ENCODE measurements at regions not wholly inside any gene's neighbourhood (a gene's known extent, or its start where the extent isn't known, plus 50 kb on each side); places are given as distances from the start of the nearest gene placed in this dataset.
"Not testable (repeated sequence)": the region's sequence is repeated elsewhere in the genome, so short reads cannot be mapped to it uniquely, and the experiment has no call there.

DNA sequence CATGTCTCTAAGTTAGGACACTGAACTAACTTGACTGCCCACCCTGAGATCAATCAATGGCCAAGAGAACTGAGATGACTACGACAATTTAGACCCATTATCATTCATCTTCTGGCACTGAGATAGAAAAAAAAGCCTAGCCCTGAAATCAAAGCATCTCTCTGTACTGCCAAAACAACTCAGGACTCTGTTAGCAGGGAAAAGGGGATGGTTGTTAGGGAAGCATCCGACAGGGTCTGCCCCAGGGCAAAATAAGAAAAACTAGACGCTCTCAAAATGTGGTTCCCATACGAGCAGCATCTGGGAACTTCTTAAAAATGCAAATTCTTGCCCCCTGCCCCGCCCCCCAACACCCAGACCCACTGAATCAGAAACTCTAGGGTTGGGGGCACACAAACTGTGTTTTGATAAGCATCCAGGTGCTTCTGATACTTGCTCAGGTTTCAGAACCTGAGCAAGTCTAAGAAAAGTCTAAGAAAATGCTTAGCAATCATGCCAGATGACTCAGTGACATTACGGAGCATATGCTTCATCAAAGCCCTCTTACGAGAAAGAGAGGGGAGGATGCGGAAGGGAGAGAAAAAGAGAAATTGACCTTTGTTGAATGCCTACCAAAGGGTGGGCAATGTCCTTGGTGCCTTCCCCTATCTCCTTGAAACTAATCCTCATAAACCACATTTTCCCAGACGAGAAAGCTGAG, 172.8 kb upstream of the HES1 start:
- no peak for DNase-seq (ENCODE audit: low read depth in 2 of 2)

DNA sequence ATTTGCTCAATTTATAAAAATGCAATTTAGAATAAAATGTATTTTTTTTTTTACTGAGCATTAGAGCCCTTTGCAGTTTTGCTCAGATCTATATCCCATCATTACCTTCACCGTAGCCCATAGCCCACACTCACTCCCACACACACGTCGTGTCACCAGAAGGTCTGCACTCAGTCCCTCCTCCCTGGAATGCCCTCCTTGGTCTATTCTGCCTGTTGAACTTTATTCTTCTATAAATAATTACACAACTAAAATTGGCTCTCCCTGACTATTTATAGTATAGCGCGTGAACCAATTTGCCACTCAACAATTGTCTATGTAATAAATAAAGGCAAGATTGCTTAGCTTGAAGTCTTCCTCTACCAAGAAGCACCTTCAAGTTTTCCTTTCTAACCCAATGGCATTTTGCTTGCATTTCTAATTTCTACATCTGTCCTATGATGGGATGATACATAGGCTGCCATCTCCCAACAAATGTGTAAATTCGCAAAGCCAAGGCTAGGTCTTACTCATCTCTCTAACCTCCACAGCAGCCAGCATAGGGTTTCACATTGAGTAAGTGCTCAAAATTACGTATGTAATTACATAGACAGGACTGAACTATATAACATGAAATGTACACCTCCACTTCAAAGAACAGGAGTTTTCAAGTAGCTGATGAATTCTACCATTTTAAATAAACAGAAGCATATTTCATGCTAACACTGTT, 172.0 kb upstream of the HES1 start:
- no peak for DNase-seq (ENCODE audit: low read depth in 2 of 2)

DNA sequence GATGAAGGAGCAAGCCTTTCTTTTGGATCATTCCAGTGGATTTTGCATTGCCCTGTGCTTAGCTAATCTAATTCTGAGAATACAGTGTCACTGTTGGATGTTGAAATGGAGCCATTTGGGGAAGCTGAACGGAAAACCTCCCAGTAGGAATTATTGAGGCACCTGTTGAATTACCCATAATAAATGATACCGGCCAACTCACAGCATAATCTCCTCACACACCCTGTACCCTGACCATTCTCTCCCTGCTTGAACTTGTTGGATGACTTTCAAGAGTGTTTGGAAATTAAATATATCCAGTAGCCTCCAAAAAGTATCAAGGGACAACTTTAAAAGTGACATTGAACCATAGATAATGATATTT, 171.4 kb upstream of the HES1 start:
- no peak for DNase-seq (ENCODE audit: low read depth in 2 of 2)

DNA sequence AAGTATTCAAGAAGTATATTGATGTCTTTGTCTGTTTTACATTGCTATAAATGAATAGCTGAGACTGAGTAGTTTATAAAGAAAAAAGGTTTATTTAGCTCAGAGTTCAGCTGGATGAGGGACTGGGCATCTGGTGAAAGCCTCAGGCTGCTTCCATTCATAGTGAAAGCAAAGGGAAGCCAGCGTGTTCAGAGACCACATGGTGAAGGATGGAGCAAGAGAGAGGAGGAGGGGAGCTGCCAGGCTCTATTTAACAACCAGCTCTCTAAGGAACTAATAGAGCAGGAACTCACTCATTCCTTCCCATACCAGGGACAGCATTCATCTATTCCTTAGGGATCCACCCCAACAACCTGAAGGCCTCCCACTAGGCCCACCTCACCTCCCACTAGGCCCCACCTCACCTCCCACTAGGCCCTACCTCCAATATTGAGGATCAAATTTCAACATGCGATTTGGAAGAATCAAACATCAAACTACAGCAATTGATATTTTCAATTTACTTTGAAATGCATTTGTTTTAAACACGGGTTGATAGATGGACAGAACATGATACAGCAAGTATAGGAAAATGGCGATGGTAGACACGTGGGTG, 167.5 kb upstream of the HES1 start:
- no peak for DNase-seq (ENCODE audit: low read depth in 2 of 2)

DNA sequence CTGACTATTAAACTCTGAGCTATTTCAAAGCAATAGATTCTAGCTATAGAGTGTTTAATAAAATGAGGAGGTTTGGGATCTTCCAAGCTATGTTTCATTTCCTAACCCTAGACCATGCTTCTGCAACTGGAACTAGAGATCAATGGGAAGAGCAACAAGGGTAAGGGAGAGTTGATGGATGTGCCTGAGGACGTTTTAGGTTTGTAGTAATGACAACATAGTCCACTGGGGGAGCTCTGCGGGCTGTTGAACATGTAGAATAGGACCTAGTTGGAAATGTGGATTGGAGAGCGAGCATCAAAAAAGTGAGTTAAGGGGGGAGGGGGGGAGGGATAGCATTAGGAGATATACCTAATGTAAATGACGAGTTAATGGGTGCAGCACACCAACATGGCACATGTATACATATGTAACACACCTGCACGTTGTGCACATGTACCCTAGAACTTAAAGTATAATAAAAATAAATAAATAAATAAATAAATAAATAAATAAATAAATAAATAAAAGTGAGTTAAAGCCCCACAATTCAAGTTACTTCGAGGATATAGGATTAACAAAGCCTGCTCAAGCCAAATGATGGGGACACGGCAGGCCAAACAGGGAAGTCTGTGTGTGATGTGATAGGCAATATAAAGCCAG, 165.7 kb upstream of the HES1 start:
- DNase-seq (ENCODE audit: low read depth in 2 of 2) = not testable (repeated sequence)

DNA sequence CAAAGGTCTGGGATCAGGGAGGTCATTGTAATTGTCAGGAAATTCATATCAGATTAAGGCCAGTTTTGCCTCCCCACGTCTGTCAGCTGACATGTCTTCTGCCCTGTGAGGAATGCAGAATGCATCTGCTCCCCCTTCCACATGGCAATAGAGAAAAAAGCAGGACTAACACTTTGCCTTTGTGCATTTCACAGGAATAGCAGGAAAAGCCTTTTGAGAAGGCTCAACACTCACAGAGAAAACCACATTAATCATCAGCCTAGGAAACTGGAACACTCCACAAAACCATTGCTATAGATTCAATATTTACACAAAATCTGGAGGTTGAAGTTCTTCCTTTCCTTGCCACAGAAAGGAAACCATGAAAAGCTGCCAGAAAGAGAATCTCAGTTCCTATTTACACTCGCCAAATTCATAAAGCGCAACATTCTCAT, 165.2 kb upstream of the HES1 start:
- DNase-seq (ENCODE audit: low read depth in 2 of 2) = no peak

DNA sequence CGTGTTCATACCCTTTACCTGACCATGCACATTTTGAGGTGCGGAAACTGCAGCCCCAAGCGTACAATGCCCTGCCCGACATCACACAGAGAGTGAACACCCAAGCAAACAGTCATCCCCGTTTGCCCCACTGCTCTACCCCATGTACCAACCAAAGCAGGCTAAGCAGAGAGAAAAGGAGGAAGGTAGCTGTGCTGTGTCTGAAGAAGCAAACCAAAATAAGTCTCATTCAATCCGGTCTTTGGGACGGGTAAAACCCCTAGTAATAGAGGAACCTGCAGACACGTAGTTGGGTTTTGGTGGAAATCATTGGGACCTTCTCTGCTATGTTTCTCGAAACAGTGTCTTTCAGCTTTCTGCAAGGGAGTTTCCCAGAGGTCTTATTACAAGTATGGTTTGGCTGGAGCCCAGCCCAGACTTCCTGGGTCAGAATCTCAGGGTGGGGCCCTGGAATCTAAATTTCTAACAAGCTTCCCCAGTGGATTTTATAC, 164.6 kb upstream of the HES1 start:
- no peak for DNase-seq (ENCODE audit: low read depth in 2 of 2)

DNA sequence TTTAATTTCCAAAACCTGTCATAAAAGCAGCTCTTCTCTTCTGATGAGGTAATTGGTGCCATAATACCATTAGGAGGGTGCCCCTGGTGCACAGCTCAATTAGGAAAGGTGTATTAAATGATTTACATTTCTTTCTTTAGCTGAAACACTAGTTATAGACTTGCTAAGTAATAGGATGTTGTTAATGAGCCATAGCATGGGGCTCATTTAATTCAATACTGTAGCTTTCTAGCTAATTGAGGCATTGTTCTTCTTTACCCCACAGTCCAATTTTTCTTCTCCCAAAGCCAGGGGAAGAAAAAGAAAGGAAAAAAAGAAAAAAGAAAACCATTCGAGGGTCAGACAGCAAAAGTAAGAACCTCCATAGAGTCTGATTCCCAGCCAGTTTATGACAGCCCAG, 164.0 kb upstream of the HES1 start:
- DNase-seq (ENCODE audit: low read depth in 2 of 2) = no peak

DNA sequence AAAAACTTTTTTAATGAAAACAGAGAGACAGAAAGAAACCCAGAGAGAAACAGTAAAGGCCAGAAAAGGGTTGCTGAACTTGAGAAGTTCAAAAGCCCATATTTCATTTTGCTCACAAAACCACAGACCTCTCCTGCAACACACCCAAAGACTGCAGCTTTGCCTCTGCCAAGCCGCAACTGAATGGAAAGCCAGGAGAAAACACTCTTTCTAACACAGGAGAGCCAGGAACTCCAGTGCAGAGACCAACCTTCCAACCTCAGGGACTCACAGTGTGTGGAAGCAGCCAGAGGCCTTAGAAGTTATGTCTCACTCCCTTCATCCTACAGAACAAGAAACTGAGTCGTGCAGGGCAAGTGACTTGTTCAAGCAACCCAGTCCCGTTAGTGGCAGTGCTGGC, 163.1 kb upstream of the HES1 start:
- DNase-seq (ENCODE audit: low read depth in 2 of 2) = no peak

DNA sequence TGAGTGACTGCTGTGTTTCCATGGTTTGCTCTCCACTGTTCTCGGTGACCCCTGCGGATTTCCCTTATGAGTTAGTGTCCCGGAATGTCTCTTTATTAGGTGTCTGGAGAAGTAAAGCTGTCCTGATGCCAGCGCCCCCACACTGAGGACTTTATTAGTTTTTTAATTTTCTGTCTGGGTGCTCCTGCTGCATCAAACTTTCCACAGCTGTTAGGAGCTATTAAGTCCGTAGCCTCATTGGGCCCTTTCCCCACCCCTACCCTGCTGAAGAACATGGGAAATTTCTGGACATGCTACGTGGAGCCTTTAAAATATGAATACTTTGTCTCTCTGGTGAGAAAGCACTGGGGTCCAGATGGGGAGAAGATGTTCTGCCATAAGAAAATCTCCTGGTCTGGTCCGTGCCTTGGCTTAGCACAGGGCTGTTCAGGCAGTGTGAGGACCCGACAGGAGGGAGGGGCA, 161.7 kb upstream of the HES1 start:
- no peak for DNase-seq (ENCODE audit: low read depth in 2 of 2)

DNA sequence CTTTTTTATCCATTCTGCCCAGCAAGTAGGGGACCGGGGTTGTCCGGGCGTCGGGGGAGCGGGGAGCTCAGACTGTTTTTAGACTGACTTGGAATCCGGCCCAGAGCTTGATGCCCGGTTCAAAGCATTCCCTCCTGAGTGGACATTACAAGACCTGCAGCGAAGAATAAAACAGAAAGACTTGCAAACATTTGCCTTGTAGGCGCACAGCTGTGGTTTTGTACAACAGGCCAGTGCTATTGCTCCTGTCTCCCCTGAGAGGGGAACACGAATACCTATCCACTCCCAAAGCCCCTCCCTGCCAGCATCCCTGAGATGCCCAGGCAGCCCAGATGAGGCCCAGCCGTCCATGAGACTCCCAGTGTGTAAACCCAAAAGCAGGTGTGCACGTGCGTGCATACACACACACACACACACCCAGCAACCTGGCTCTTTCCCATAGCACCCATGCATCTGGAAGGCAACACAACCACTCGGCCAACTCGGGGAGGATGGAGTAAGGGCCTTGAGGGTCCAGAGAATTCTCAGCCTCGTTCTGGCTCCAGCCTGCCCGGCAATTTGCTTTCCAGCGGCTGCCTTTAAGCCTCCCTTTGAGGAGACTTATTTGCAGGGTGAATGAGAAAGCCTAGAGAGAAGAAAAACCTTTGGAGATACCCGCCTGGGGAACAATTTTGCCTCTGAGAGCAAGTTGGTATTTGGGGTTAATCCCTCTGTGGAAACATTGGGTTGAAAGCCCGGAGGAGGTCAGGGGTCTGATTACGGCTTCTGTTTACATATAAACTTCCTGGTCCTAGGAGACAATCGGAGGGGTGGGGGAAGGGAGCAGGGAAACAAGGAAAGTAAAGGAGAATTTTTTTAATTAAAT, 161.0 kb upstream of the HES1 start:
- DNase-seq (ENCODE audit: low read depth in 2 of 2) = no peak

DNA sequence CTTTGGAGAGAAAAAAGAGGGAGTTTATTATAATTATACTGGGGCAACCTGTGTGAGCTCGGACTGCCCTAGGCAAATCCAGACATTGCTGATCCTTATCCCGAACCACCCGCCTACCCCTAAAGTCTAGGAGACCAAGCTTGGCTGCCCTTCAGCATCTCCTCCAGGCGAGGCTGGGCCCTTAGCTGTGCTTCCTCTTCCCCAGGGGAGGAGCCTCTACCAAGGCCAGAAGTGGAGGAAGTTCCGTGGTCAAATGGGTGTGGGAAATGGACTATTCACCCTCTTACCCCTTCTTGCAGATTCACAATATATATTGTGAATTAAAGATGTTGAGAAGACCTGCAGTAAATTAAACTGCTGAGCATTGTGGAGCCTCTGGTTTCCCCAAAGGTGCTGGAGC, 158.3 kb upstream of the HES1 start:
- DNase-seq (ENCODE audit: low read depth in 2 of 2) = no peak

DNA sequence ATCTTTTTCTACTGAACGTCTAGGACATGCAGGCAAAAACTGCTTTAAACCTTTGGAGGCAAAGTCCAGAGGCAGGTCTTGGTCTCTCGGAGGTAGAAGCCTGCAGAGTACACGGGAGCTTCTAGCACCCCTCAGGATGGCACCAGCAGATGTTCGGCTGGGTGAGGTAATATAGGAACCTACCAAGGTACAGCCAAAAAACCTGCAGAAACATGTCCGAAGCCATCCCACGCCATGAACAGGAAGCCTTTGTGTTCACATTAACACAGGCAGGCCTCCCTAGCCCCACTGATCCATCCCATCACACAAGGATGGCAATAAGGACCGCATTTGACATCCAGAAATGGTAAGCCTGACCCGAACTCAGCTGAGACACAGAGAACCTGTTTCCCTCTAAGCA, 157.9 kb upstream of the HES1 start:
- DNase-seq (ENCODE audit: low read depth in 2 of 2) = no peak

DNA sequence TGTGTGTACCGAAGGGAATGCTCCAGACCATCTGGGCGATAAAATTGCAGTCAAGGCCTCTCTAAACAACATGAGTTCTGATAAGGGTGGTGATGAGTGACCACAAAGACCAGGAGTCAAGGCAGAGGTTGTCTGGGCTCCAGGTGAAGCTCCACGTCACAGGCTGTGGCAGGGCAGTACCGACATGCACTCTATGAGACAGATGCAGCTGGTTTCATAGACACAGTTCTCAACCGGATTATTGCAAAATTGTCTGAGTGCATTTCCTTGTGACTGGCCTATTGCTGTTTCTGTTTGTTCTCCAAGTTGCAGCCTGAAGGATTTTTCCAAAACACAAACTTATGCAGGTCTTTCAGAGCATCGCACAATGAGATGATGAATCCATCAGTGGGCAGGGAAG, 157.5 kb upstream of the HES1 start:
- no peak for DNase-seq (ENCODE audit: low read depth in 2 of 2)

DNA sequence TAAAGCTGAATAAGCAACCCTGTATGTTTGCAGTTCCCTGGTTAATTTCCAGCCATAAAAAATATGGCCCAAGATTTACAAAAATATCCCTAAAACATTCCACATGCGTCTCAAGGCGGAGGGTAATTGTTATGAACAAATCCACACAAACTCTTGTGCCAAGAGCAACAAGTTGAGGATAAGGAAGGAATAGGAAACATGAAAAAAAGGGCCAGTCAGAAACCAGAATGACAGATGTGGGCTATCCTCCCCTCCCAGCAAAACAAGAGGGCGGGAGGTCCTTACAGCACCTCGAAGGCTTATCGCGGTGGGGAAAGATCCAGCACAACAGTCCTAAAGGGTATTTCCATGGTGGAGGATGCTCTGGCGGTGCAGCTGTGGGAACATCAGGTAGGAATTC, 155.6 kb upstream of the HES1 start:
- no peak for DNase-seq (ENCODE audit: low read depth in 2 of 2)

DNA sequence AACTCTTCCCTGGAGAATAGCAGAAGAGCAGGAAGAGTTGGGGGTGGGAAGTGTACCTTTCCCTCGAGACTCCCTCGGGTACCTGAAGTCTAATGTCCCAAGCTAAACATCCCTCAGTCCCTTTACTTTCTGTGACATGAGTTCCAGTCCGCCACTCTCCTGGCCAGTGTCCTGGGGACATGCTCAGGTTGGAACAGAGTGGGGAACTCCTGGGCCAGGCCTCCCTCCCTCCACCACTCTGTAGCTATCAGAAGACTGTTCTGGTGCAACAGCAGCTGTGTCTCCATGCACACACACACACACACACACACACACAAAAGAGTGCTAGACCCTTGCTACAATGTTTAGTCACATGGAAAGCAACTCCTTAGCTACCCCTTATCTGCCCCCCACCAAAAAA, 155.0 kb upstream of the HES1 start:
- no peak for DNase-seq (ENCODE audit: low read depth in 2 of 2)

DNA sequence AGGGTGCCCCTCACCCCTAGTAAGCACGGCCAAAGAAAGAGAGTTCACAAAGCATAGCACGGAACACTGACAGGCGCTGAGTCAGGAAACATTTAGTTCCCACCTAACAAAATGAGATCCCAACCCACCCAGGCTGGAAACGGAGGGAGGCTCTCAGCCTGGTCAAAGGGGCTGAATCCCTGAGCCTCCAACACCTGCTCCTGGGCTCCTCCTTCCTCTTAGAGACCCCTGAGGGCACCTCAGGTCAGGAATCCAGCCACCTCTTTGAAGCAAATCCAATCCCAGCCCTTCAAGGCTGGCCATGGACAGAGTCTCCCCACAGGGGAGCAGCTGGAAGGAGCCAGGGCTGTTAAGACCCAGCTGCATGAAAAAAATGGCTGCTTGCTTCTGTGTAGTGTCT, 154.4 kb upstream of the HES1 start:
- no peak for DNase-seq (ENCODE audit: low read depth in 2 of 2)

DNA sequence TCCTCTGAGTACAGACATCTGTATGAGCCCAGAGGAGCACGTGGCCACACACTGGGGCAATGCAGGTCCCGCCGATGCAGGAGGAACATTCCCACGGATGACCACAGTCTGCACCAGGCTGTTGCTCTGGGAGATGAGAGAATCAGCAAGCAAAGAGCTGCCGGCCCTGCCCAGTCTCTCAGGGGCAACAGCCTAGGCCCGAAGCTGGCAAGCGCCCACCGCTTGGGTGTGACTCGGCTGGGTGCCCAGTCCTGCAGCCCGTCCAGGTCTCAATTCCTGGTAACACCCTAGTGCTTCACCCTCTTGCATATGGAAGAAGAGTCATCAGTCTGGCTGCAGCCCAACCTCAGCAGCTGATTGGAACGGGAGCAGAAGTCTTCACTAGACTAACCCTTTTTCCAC, 153.7 kb upstream of the HES1 start:
- no peak for DNase-seq (ENCODE audit: low read depth in 2 of 2)

DNA sequence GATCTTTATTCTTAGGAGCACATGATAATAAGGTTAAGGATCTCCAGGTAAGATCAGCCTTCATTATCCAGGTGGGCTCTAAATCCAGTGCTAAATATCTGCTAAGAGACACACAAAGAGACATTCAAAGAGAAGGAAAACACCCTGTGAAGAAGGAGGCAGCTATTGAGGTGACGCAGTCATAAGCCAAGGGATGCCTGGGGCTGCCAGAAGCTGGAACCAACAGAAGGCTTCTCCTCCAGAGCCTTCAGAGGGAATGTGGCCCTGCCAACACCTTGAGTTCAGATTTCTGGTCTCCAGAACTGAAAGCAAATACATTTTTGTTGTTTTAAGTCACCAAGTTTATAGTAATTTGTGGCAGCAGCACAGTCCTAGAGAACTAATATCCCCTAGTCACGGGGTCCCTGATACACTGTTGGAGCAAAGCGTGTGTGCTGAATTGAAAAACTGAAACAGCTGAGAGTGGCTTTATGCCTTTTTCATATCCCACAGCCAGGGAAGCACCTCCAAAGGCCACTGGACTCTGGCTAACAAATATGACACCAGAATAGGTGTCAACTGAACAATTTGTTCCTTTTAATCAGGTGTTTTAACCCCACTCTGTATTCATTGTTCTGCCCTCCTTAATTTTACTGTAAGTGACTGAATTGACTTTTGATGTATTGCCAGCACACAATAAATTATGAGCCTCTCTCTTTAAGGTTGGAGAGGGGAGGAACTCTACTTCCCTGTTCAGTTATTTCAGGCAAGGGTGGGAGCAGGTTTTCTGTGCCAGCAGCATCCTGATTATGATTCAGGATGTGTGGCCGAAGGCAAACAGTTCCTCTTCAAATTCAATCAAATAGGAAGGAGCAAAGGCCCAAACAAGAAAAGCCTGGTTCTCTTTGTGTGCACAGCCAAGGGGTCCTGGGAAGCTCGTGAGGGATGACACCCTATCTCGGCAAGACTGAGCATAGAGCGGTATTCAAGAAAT, 151.8 kb upstream of the HES1 start:
- DNase-seq (ENCODE audit: low read depth in 2 of 2) = no peak

DNA sequence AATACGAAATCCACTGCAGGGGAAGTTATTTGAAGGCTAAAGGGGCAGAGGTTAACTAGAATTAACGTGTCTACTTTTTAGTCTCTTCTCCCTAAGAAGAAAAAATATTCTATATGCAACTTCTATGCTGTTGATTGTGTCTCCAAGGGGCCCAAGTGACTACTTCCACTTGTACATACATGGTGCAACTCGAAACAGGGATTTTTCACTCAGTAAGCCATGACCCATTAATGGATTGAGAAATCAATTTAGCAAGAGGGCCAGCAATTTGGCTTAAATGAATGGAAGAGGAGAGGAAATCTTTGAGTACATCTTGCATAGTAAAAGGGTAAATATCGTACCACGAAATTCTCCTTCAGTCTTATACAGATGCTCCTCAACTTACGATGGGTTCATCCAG, 151.1 kb upstream of the HES1 start:
- DNase-seq (ENCODE audit: low read depth in 2 of 2) = no peak
